Suprapubic skin (tissue), 4 donors: ENCODE measurements at regions not wholly inside any gene's neighbourhood (a gene's known extent, or its start where the extent isn't known, plus 50 kb on each side); places are given as distances from the start of the nearest gene placed in this dataset.

Experiments
- DNase-seq, 2 donors: peaks; one replicate each; pipeline ENCODE4 v3.0.0-alpha.2; 2019; ENCODE audit warnings: low spot score in 2 of 2
- H3K27ac ChIP-seq: fragments of 200-600 bp; sonication (generic); one replicate; pipeline ENCODE4 v1.5.1; 2019
- H3K27me3 ChIP-seq: fragments of 200-600 bp; sonication (generic); one replicate; pipeline ENCODE4 v1.5.1; 2019
- H3K36me3 ChIP-seq: fragments of 200-600 bp; sonication (generic); one replicate; pipeline ENCODE4 v1.5.1; 2019
- H3K4me1 ChIP-seq: fragments of 200-600 bp; sonication (generic); one replicate; pipeline ENCODE4 v1.5.1; 2019
- H3K4me3 ChIP-seq: fragments of 200-600 bp; sonication (generic); one replicate; pipeline ENCODE4 v1.5.1; 2019; ENCODE audit warnings: mild to moderate bottlenecking
- H3K9me3 ChIP-seq: fragments of 200-600 bp; sonication (generic); one replicate; pipeline ENCODE4 v1.5.1; 2019
- EP300 ChIP-seq: sonication (generic); formaldehyde crosslinking; IDR thresholded peaks from one replicate; pipeline ENCODE4 v1.6.1; 2017; ENCODE audit warnings: antibody characterized with exemption
- POLR2A ChIP-seq, 2 donors: fragments of 450-650 bp; IDR thresholded peaks; one replicate each; pipeline ENCODE4 v1.6.1; 2017; ENCODE audit warnings: antibody characterized with exemption in 2 of 2, mild to moderate bottlenecking in 2 of 2, moderate library complexity in 2 of 2
- POLR2AphosphoS5 ChIP-seq, 3 donors: sonication (generic); formaldehyde crosslinking; IDR thresholded peaks; one replicate each; pipeline ENCODE4 v1.6.1; 2017; ENCODE audit warnings: antibody characterized with exemption in 3 of 3
- WGBS: methylation state at CpG from one replicate; pipeline ENCODE4 v1.1.5; 2018; 5-methylcytosine and 5-hydroxymethylcytosine counted together
- TF ChIP-seq, protein P1 (sequence below), 2 donors: fragments of 200-600 bp in 1 of 2; fragments of 450-650 bp in 1 of 2; sonication (generic) in 1 of 2; IDR thresholded peaks; one replicate each; pipeline ENCODE4 v1.5.1; 2016 to 2019; ENCODE audit warnings: antibody characterized with exemption in 2 of 2, mild to moderate bottlenecking in 1 of 2, moderate library complexity in 1 of 2

DNA sequence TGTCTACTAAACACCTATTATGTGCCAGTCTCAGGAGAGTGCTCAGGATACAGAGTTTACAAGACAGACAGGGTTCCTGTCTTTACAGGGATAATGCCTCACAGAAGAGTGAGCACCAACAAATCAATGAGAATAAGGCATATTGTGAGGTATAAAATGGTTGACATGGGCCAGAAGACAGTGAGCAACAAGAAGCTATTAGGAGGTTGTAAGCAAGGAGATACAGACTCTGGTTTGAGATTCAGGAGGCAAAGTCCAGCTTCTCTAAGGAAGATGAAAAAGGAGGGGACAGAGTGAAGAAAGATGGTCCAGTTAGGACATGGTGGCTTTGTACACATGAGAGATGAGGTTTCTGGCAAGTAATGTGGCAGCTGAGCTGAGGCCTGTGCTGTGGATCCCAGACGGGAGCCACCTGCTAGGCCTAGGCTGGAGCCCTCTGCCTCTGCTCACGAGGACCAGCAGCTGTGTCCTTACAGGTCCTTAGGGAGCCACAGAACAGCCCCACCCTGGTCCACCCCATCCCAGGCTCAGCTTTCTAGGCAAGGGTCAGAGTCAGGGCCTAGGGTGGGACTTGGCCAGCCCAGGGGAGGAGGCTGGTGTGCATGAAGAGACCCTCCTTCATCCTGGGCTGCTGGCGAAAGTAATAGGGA, 110.5 kb downstream of the ZNF280B start:
- TF ChIP-seq, protein P1, sequence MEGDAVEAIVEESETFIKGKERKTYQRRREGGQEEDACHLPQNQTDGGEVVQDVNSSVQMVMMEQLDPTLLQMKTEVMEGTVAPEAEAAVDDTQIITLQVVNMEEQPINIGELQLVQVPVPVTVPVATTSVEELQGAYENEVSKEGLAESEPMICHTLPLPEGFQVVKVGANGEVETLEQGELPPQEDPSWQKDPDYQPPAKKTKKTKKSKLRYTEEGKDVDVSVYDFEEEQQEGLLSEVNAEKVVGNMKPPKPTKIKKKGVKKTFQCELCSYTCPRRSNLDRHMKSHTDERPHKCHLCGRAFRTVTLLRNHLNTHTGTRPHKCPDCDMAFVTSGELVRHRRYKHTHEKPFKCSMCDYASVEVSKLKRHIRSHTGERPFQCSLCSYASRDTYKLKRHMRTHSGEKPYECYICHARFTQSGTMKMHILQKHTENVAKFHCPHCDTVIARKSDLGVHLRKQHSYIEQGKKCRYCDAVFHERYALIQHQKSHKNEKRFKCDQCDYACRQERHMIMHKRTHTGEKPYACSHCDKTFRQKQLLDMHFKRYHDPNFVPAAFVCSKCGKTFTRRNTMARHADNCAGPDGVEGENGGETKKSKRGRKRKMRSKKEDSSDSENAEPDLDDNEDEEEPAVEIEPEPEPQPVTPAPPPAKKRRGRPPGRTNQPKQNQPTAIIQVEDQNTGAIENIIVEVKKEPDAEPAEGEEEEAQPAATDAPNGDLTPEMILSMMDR (IDR thresholded peaks at IDR 0.05): no peak
- TF ChIP-seq POLR2A (IDR thresholded peaks at IDR 0.05) (no peak), EP300 (no peak), POLR2AphosphoS5 (IDR thresholded peaks at IDR 0.05) (no peak)
- no peak for DNase-seq
- Histone ChIP-seq H3K4me1 (peaks cover 13% of the 10 kb centered on the region), H3K9me3 (no peaks in the 10 kb centered on the region), H3K4me3 (no peak overlapping the region), H3K27ac (no peak overlapping the region), H3K27me3 (no peaks in the 10 kb centered on the region), H3K36me3 (no peaks in the 10 kb centered on the region)
- 66% methylated on average over 3 of the region's 3 CpGs for WGBS

DNA sequence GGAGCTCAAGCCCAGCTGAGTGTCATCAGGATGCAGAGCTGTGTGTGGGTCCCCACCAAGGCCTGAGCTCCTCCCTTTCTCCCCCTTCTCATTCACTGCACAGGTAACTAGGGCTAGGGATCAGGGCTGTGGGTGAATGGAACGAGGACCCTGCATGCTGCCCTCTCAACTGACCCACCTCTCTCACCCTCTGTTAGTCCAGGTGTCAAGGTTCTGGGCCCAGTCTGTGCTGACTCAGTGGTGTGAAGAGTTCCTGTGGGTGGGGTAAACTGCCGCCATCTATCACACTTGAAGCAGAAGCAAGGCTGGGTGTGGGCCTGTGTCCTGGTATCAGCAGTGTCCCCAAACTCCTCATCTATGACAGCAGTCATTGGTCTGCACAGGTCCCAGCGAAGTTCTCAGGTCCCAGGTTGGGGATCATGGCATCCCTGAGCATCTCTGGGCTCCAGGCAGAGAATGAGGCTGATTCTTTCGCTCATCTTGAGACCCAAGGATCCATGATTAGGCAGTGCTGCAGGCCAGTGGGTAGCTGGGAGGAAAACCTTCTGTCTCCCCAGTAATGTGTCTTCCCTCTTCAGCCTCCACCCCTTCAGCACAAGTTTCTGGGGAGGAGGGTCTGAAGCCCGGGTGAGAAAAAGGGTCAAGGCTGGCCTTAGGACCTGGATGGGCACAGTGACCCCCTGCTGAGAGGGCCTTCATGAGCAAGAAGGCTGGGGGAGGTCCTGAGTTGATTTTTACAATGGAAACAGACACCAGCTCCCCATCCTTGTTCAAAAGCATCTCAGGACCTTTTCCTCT, 109.8 kb downstream of the ZNF280B start:
- no peaks in the 10 kb centered on the region for H3K9me3 ChIP-seq
- 88% methylated on average over 5 of the region's 5 CpGs for WGBS
- no peak overlapping the region for H3K27ac ChIP-seq
- TF ChIP-seq, protein P1 (IDR thresholded peaks at IDR 0.05): no peak
- TF ChIP-seq EP300: no peak
- TF ChIP-seq POLR2A (IDR thresholded peaks at IDR 0.05): no peak
- TF ChIP-seq POLR2AphosphoS5 (IDR thresholded peaks at IDR 0.05): no peak
- no peak for DNase-seq
- H3K4me1 ChIP-seq: peaks cover 13% of the 10 kb centered on the region
- no peak overlapping the region for H3K4me3 ChIP-seq
- H3K27me3 ChIP-seq: no peaks in the 10 kb centered on the region
- H3K36me3 ChIP-seq: no peaks in the 10 kb centered on the region

DNA sequence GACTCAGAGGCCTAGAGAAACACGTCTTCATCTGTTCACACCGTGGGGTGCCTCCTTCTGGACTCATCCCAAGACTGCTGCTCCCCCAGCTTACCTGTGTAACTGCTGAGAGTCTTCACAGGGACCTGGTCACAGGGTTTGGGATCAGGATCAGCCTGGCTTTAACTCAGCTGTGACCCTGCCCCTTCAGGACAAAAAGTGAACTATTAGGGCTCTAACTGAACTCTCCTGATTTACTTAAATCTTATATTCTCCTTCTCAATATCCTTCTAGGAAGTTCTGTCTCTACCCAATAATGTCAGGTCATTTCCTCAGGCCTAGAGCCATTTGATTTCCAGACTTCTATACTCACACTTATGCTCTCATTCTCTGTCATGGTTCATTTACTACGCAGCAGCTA, 108.4 kb downstream of the ZNF280B start:
- Histone ChIP-seq H3K4me1 (peaks cover 13% of the 10 kb centered on the region), H3K9me3 (no peaks in the 10 kb centered on the region), H3K4me3 (no peak overlapping the region), H3K27me3 (peaks cover under 1% of the 10 kb centered on the region), H3K27ac (no peak overlapping the region), H3K36me3 (no peaks in the 10 kb centered on the region)
- DNase-seq: no peak
- 72% methylated on average over 3 of the region's 3 CpGs for whole genome bisulfite sequencing
- TF ChIP-seq POLR2AphosphoS5 (IDR thresholded peaks at IDR 0.05): no peak
- no peak for TF ChIP-seq POLR2A (IDR thresholded peaks at IDR 0.05)
- TF ChIP-seq EP300: no peak
- TF ChIP-seq, protein P1 (IDR thresholded peaks at IDR 0.05): no peak

DNA sequence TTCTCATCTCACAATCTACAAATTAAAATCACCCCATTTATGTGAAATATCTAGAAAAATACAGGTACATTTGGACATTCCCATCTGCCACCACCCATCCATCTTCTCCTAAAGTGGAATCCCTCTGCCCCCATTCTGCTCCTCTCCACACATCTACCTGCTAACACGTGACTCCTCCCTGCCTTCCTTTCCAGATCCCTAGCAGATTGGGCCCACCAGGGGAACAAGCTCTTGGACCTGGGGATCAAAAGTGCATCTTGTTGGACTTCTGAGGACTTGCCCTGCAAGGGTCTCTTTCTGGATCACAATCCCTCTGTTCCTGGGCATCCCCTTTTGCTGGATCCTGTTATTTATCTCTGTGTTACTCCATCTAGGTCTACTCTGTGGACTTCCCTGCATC, 107.6 kb downstream of the ZNF280B start:
- TF ChIP-seq, protein P1 (IDR thresholded peaks at IDR 0.05): no peak
- TF ChIP-seq POLR2AphosphoS5 (IDR thresholded peaks at IDR 0.05) (no peak), EP300 (no peak), POLR2A (IDR thresholded peaks at IDR 0.05) (no peak)
- Histone ChIP-seq H3K9me3 (no peaks in the 10 kb centered on the region), H3K4me3 (no peak overlapping the region), H3K36me3 (no peaks in the 10 kb centered on the region), H3K27me3 (peaks cover 3% of the 10 kb centered on the region), H3K4me1 (peaks cover 13% of the 10 kb centered on the region), H3K27ac (no peak overlapping the region)
- 67% methylated on average over 1 of the region's 1 CpG for WGBS
- no peak for DNase-seq

DNA sequence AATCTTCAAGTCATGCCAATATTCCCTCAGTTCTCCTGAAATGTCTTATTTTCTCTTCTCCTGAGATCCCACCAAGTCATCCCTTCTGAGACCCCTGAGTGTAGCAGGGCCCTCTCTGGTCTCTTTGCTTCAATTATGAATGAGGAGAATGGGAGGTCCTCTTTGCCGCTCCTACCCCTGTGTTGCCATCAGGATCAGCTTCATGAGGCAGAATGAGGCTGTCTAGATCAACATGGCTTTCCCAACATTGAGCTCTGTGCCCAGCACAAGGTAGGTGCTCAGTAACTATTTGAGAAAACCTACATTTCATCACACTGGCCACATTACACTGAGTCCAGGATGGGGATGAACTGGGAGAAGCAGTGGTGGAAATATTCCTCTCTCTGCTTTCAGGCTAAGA, 107.2 kb downstream of the ZNF280B start:
- WGBS: 100% methylated on average over 1 of the region's 1 CpG
- no peak for DNase-seq
- peaks cover 3% of the 10 kb centered on the region for H3K27me3 ChIP-seq
- peaks cover 13% of the 10 kb centered on the region for H3K4me1 ChIP-seq
- no peak overlapping the region for H3K4me3 ChIP-seq
- H3K36me3 ChIP-seq: no peaks in the 10 kb centered on the region
- no peak overlapping the region for H3K27ac ChIP-seq
- no peak for TF ChIP-seq POLR2A (IDR thresholded peaks at IDR 0.05)
- TF ChIP-seq POLR2AphosphoS5 (IDR thresholded peaks at IDR 0.05): no peak
- no peak for TF ChIP-seq EP300
- TF ChIP-seq, protein P1 (IDR thresholded peaks at IDR 0.05): no peak
- no peaks in the 10 kb centered on the region for H3K9me3 ChIP-seq
